ENCODE measurements at regions not wholly inside any gene's neighbourhood (a gene's known extent, or its start where the extent isn't known, plus 50 kb on each side); places are given as distances from the start of the nearest gene placed in this dataset.

DNA sequence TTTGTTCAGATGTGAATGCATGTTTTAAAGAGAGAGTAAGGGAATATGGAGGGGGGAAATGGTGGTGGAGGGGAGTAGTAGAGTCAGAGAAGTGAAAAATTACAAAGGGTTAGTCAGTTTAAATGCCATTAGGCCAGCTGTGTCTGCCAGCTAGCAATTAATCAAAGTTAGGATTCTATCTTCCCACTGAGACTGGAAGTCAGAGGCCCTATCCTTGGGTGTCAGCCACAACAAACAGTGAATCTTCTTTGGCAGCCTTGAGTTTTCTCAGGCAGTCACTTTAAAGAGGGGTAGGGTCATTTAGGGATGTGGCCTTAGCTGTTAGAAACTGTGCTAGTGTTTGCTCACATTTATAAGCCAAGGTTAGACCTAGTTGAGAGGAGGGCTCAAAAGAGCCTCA, 120.5 kb upstream of the BTBD3 start:
- POLR2A ChIA-PET = no interaction called here
- CTCF ChIA-PET = no interaction called here

DNA sequence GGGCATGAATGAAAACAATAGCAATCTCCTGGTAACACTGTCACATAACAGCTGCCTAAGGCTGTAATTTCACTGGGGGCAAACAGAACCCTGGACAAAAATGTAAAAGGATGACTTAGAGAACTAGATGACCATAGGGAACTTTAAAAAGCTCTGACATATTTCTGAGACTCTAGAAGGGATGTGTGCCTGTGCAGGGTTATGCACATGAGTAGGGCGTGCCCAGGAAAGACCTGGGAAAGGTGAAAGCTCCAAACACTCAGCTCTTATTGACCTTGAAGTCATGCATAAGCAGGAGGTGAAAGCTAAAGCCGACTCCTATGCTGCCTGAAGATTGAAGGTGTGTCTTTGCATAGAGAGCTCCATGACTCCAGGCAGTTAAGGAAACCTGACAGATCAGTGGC, 118.4 kb upstream of the BTBD3 start:
- POLR2A ChIA-PET = no interaction called here
- CTCF ChIA-PET = no interaction called here

DNA sequence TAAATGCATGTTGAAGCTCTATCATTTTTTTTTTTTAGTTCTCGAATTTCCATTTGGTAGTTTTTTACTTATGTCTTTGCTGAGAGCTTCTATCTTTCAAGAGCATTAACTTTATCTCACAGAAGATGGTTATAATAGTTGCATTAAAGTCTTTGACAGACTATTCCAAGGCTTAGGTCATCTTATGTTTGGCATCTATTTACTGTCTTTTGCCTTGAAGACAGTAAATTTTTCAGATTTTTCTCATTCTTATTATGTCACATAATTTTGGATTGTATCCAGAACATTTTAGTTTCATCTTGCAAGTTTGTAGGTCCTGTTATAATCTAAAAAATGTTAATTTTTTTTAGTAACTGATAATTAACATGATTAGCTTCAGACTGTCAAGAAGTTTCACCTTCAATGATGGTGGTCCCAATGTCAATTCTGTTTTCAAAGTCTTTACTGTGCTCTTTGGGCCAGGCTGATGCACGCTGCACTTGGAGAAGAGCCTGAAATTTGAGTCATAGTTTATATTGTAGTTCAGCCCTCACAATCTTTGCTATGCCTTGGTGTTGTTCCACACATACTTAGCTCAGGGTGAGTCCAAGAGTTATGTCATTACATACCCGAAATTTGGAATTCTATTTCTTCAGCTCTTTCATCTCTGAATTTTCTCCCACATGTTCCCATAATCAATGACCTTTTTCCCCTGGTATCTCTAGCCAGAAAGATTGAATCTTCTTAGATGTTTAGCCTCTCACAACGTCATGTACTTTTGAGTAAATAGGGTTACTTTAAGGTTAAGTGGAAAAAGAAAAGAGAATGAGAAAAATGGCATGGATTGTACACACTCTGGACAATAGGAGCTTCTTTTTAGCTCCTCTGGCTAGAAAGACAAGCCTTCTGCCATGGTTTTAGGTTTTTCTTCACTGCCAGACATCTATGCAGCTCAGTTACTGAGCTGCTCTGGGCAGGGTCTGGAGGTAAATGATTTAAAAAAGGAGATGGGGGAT, 110.3 kb upstream of the BTBD3 start:
- CTCF ChIA-PET = no interaction called here
- POLR2A ChIA-PET = no interaction called here

DNA sequence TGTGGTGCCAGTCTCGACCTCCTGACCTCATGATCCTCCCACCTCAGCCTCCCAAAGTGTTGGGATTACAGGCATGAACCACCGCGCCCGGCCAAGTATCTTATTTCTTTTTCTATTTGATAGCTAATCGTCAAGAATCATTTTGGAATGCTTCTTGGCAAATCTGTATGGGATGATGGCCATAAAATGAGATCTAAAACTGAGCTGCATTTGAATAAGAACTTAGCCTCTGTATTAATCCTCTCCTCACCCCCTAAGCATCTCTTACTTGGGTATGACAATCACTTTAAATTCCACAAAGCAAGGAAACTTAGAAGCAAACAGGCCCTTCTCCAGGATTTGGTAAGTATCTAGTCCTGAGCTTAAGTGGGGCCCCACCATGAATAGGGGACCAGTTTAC, 108.9 kb upstream of the BTBD3 start:
- ChIA-PET CTCF (interaction anchor here (0.6 kb wide), 1 partner anchor 285 kb away, joined by 3 read pairs; no protein-coding TSS in a partner anchor), POLR2A (no interaction called here)

DNA sequence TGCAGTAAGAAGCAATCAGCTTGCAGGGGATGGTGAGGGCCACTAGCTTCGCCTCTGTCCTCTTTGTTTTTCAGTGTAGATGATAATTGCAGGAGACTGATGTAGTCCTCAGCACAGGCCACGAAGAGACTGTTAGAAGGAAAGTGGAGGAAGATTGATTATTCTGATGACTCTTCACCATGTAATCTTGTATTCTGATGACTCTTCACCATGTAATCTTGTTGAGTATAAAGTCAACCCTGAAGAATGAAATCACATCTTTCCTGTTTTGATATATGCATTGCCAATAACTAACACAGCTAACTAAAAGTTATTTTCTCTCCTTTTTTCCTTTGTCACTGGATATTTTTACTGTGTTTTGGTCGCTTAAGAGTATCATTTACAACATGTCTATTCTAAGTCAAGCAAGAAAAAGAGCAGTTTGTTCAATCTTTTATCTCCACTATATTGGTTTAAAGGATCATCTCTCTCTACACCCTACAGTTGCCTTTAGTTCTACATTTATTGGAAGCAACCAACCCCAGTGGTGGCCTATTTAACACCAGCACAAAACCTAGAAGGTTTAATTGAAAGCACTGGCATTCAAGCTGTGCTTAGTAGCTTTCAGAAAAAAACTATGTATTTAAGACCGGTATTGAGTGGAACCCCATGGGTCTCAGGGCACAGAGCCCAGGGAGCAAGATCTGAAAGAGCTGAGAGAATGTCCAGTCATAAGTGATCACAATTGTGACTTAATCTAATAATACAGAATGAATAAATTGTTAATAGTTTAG, 107.2 kb upstream of the BTBD3 start:
- ChIA-PET CTCF (no interaction called here), POLR2A (no interaction called here)

DNA sequence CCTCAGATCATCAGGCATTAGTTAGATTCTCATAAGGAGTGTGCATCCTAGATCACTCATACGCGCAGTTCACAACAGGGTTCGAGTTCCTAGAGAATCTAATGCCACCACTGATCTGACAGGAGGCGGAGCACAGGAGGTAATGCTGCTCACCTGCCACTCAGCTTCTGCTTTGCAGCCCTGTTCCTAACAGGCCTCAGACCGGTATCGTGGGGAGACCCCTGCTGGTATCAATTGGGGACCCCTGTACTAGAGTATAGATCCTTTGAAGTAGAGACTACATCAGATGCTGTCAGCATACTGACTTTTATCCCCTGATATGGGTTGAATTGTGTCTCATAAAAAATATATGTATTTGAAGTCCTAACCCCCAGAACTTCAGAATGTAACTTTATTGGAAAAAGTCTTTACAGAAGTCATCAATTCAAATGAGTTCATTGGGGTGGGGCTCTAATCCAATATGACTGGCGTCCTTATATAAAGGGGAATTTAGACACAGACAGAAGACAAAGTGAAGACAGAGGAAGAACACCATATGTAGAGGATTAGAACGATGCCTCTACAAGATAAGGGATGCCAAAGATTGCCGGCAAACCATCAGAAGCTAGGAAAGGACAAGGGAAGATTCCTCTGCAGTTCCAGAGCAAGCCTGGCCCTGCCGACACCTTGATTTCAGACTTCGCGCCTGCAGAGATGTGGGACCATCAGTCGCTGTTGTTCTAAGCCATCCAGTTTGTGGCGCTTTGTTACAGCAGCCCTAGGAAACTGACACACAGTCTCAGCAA, 104.4 kb upstream of the BTBD3 start:
- ChIA-PET POLR2A (no interaction called here), CTCF (no interaction called here)

DNA sequence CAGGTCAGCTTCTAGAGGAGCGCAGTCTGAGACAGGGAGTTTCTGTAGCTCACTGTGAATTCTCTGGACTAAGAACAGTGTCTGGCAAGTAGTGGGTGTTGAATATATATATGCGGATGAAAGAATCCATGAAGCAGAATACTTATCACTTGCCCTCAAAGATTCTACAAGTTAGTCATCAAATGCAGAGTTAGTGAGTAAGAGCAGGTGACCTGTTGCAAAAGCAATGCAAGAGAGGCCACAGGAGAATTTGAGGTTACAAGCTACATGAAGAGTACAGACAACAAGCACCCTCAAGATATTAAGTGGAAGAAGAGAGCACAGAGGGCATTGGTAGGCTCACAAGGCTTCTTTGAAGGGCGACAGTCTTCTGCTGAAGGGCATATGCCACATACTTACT, 103.4 kb upstream of the BTBD3 start:
- POLR2A ChIA-PET = no interaction called here

DNA sequence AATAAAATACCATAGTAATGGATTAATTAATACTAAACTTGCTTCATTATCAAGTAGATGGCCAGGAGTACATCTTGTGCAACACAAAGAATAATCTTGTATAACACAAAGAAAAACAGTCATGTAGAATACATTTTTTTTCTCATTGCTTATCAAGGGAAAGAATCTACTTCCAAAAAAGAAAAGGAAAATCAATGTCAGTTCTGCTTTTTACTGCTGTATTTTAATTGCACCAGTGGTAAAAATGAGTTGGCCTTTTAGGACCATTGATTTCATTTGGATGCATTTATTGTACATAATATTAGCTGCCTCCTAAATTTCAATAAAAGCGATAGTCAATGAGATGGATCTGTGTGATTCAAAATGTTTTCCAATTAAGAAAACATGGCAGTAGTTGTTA, 96.9 kb upstream of the BTBD3 start:
- CTCF ChIA-PET = no interaction called here
- POLR2A ChIA-PET = no interaction called here

More for the DNA sequence above, 103.4 kb upstream of the BTBD3 start:
- CTCF ChIA-PET = no interaction called here

DNA sequence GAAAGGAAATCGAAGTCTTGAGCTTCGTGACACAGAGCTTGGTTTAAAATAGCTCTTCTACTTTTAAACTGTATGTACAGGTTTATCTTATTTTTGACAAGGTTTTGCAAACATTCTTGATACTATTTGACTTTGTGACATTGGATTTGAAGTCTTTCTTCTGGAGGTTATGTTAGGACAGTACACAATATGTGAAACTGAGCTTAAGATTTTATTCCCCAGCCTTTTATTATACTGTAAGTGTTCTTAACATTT, 95.2 kb upstream of the BTBD3 start:
- POLR2A ChIA-PET = no interaction called here
- CTCF ChIA-PET = no interaction called here

DNA sequence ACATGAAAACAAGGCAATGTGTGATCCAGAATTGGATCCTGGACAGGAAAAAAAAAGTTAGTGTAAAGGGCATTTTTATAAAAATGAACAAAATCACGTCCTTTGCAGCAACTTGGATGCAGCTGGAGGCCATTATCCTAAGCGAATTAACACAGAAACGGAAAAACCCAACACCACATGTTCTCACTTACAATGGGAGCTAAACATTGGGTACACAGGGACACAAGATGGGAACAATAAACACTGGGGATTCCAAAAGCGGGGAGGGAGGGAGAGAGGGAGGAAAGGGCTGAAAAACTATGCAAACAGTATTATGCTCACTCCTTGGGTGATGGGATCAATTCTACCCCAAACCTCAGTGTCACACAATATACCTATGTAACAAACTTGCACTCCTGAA, 91.4 kb upstream of the BTBD3 start:
- ChIA-PET CTCF (no interaction called here), POLR2A (no interaction called here)

DNA sequence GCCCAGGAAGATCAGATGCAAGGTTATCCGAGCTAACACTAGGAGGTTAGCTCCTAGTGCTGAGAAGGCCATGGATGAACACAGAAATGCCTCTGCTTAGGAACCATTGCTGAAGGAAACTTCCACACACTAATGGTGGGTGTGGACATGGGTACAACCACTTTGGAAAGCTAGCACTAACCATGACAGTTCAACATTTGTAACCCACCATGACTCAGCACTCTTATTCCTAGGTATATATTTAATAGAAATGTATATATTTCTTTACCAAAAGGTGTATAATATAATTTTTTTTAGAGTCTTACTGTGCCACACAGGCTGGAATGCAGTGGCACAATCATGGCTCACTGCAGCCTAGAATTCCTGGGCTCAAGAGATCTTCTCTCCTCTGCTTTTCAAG, 85.3 kb upstream of the BTBD3 start:
- ChIA-PET POLR2A (no interaction called here), CTCF (no interaction called here)

DNA sequence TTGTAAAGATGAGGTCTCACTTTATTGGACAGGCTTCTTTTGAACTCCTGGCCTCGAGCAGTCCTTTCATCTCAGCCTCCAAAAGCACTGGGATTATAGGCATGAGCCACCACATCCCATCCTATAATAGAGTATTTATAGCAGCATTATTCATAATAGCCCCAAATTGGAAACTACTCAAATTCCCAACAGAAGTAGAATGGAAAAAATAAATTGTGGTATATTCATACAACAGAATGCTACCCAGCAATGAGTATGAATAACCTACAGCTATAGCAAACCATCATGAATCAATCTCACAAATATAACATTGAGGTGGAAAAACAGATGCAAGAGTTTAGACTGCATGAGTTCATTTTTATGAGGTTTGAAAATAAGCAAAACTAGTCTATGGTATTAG, 84.8 kb upstream of the BTBD3 start:
- ChIA-PET POLR2A (no interaction called here), CTCF (no interaction called here)

DNA sequence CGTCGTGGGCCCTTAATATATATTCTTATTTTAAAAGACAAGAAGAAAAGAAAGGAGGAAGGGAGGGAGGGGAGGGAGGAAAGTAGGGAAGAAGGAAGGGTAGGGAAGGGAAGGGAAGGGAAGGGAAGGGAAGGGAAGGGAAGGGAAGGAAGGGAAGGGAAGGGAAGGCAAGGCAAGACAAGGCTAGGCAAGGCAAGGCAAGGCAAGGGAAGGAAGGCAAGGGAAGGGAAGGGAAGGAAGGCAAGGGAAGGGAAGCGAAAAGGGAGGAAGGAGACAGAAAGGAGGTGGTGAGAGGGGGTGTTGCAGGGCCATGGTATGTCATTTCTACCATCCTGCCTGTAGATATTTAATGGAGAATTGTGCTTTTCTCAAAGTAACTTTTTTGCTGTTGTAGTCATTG, 83.9 kb upstream of the BTBD3 start:
- CTCF ChIA-PET = no interaction called here
- POLR2A ChIA-PET = no interaction called here

DNA sequence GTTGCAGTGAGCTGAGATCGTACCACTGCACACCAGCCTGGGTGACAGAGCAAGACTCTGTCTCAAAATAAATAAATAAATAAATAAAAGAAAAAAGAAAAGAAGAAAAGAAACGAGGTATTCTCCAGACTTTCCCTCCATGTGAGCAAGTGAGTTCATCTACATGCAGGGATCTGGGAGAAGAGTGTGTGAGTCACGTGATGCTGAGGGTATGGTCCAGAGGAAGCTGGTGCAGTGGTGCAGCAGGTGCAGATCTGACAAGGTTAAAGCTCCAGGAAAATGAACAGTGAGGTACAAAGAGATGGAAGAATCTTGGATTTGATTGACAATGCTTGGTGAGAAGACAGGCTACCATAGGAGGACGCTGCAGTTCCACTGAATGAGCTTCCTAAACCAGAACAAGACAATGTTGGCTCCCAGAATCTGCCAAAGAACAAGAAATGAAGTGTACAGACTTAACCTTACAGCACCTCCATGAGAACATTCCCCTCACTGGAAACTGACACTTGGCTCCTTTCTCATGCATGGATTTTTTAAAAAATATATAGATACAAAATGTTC, 79.5 kb upstream of the BTBD3 start:
- CTCF ChIA-PET = no interaction called here
- POLR2A ChIA-PET = no interaction called here

DNA sequence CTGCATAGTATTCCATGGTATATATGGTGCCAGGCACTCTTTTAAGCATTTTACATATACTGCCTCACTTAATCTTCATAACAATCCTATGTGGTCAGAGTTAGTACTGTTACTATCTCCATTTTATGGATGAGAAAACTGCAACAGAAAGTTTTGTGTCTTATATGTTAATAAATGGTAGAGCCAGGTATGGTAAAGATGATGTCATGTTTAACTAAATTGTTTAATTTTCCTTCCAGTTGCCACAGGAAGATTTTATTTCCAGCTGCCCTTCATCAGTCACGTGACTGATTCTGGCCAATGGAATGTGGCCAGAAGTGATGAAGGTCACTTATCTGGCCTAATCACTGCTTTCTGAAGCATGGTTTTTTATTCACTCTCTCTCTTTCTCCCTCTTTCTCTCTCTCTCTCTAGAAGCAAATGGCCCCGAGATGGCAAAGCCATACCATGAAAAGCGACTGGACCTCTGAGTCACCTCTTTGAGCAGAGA, 75.7 kb upstream of the BTBD3 start:
- CTCF ChIA-PET = no interaction called here
- POLR2A ChIA-PET = no interaction called here

DNA sequence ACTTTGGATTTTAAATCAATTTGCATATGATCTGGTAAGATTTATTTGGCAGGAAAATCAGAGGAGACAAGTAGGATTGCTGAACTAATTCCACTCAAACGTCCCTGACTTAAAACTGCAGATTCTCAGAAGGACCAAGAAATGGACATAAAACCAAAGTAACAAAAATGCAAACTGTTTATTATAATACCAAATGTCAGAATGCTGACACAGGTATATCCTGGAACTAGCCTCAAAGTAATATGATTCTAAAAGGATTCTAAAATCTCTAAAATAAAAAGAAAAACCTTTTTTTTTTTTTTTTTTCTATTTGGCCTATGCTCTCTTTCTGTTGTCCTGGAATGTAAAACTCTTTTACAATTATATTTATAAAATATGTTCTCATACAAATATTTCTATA, 74.4 kb upstream of the BTBD3 start:
- ChIA-PET CTCF (no interaction called here), POLR2A (no interaction called here)

DNA sequence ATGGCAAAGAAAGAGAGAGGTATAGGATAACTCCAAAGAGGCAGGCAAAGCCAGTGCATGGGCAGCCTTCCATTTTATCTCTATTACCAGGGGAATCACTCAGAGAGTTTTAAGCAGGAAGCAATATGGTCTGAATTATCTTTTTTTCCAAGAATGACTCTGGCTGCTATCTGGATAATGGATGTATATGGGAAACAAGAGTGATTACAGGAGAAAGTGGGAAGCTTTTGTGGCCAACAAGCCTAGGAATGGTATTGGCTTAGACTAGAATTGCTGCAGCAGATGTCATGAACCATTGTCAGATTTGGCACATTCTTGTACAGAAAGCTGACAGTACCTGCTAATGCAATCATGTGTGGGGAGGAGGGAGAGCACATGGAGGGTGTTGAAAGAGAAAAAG, 73.0 kb upstream of the BTBD3 start:
- POLR2A ChIA-PET = no interaction called here

DNA sequence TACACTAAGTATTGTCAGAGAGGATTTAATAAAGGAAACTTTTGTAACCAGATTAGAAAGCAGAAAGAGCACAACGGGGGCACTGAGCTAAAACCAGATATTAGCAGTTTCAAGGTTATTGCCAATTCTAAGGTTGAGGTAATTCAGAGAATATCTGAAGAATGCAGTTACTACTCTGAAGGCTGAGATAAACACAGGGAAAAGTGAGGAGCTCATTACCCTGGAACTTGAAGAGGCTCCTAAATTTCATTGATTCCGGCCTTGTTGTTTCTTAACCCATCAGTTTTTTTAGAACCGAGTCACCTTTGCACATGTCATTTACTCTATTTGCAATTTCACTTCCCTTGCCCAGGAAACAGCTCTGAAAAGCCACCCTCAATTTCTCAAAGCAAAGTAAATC, 72.4 kb upstream of the BTBD3 start:
- POLR2A ChIA-PET = no interaction called here

More for the DNA sequence above, 73.0 kb upstream of the BTBD3 start:
- CTCF ChIA-PET = no interaction called here

DNA sequence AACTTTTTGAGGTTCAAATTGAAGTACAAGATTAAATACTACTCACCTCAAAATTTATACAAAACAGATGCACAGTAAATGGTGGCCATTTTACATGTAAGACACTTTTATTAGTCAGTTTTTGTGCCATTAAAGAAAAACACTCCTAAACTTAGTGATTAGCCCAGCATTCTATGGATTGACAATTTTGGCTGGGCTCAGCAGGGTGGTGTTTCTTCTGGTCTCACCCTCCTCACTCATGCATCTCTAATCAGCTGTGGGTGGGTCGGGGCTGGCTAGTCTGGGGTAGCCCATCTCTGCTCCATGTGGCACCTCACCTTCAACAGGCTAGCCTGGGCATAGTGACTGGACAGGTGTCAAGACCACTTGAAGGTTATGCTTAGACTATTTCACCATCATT, 71.6 kb upstream of the BTBD3 start:
- ChIA-PET CTCF (no interaction called here), POLR2A (no interaction called here)

More for the DNA sequence above, 72.4 kb upstream of the BTBD3 start:
- CTCF ChIA-PET = no interaction called here

DNA sequence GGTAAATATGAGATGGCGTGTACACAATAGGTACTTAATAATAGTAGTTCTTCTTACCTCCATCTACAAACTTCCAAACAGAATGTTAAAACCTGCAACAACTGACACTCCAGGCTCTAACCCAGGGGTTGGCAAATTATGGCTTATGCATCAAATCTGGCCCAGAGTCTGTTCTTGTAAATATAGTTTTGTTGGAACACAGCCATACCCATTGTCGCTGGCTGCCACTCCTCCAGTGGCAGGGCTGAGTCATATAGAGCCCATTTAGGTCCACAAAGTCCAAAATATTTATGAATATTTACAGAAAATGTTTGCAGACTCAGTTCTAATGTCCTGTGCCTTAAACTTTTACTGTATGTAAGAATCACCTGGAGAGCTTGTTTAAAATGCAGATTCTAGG, 69.9 kb upstream of the BTBD3 start:
- POLR2A ChIA-PET = no interaction called here
- CTCF ChIA-PET = no interaction called here

All from activated CD8-positive, alpha-beta memory T cell treated with anti-CD3 and anti-CD28 coated beads for 36 hours (primary cell).